Aorta (tissue), 5 donors: ENCODE measurements at regions not wholly inside any gene's neighbourhood (a gene's known extent, or its start where the extent isn't known, plus 50 kb on each side); places are given as distances from the start of the nearest gene placed in this dataset.

Experiments
- ATAC-seq: fragments of 200-7000 bp; cut with Tn5 transposase; one replicate; pipeline ENCODE4 v1.9.1; 2022; ENCODE audit warnings: moderate library complexity; ENCODE audit not compliant: low FRiP score
- DNase-seq, 2 donors: peaks; one replicate each; pipeline ENCODE4 v3.0.0-alpha.2; 2020
- H3K27ac ChIP-seq, 2 donors: one replicate each; pipeline ENCODE4 v1.5.1; 2013; ENCODE audit warnings: low read length in 2 of 2, mild to moderate bottlenecking in 2 of 2, moderate library complexity in 2 of 2, control low read depth in 1 of 2, inconsistent platforms in 1 of 2, low read depth in 1 of 2
- H3K27me3 ChIP-seq, 2 donors: one replicate each; pipeline ENCODE4 v1.6.1; 2013; ENCODE audit warnings: control low read depth in 1 of 2, low read length in 1 of 2, mild to moderate bottlenecking in 1 of 2, moderate library complexity in 1 of 2; ENCODE audit not compliant: insufficient read depth in 2 of 2, control insufficient read depth in 1 of 2
- H3K36me3 ChIP-seq, 2 donors: one replicate each; pipeline ENCODE4 v1.6.1; 2013; ENCODE audit warnings: control low read depth in 1 of 2, low read length in 1 of 2, mild to moderate bottlenecking in 1 of 2; ENCODE audit not compliant: insufficient read depth in 2 of 2, control insufficient read depth in 1 of 2
- H3K4me1 ChIP-seq, 2 donors: one replicate each; pipeline ENCODE4 v1.6.1; 2013; ENCODE audit warnings: low read length in 2 of 2, control low read depth in 1 of 2, mild to moderate bottlenecking in 1 of 2, moderate library complexity in 1 of 2; ENCODE audit not compliant: insufficient read depth in 2 of 2, control insufficient read depth in 1 of 2
- H3K4me3 ChIP-seq, 2 donors: one replicate each; pipeline ENCODE4 v1.5.1; 2013; ENCODE audit warnings: low read length in 2 of 2, control low read depth in 1 of 2, mild to moderate bottlenecking in 1 of 2
- H3K9me3 ChIP-seq: one replicate; pipeline ENCODE4 v1.6.1; 2013; ENCODE audit warnings: mild to moderate bottlenecking, low read length; ENCODE audit not compliant: control insufficient read depth
- WGBS, 2 donors: extraction: QIAGEN DNeasy Blood & Tissue Kit; methylation state at CpG; one replicate each; pipeline ENCODE4 v1.1.7; 2013; 5-methylcytosine and 5-hydroxymethylcytosine counted together
- intact Hi-C, 2 donors: fragments of 100-400 bp; cut with DNase I; formaldehyde crosslinking; loops; one replicate each; pipeline versions ENCODE4 v1.14.2 to v1.15.0; 2022
- donor health status: healthy with polysubstance abuse.
- donor health status: Bipolar disorder and iron deficiency.
- donor health status: DM: no; HTN: no; CAD: no.
- donor health status: DM: no; HTN: no; CAD: no.
- donor health status: DM: yes; HTN: yes; CAD: no.

- no peak for ATAC-seq
Measured at GRCh38 chr18:60862988-60863387, 470.2 kb upstream of the CDH20 start.

GRCh38 chr18:60865801-60866200 lies 467.4 kb upstream of the CDH20 start:
- WGBS, 2 donors: 87 to 92% methylated on average over 2 of the region's 2 CpGs
- H3K4me1 ChIP-seq: no peaks in the 10 kb centered on the region
- no peaks in the 10 kb centered on the region for H3K27me3 ChIP-seq
- no peak for ATAC-seq
- intact Hi-C loops: no loop called here
- no peaks in the 10 kb centered on the region for H3K9me3 ChIP-seq
- no peaks in the 10 kb centered on the region for H3K36me3 ChIP-seq
- DNase-seq: no peak
- no peak overlapping the region for H3K27ac ChIP-seq
- no peak overlapping the region for H3K4me3 ChIP-seq

More at GRCh38 chr18:60862988-60863387, 470.2 kb upstream of the CDH20 start:
- Histone ChIP-seq H3K4me3 (no peak overlapping the region), H3K4me1 (no peaks in the 10 kb centered on the region), H3K9me3 (no peaks in the 10 kb centered on the region), H3K36me3 (no peaks in the 10 kb centered on the region), H3K27me3 (no peaks in the 10 kb centered on the region), H3K27ac (no peak overlapping the region)
- intact Hi-C loops: no loop called here
- DNase-seq: no peak
- WGBS, 2 donors: 69 to 70% methylated on average over 3 of the region's 3 CpGs

- DNase-seq (no peak), ATAC-seq (no peak)
- WGBS, 2 donors: 57 to 66% methylated on average over 2 of the region's 2 CpGs
- Histone ChIP-seq H3K36me3 (no peaks in the 10 kb centered on the region), H3K27ac (no peak overlapping the region), H3K27me3 (no peaks in the 10 kb centered on the region), H3K9me3 (no peaks in the 10 kb centered on the region), H3K4me3 (no peak overlapping the region), H3K4me1 (no peaks in the 10 kb centered on the region)
- intact Hi-C loops: no loop called here
Measured at GRCh38 chr18:60870261-60871153, 462.7 kb upstream of the CDH20 start.

- no peak for ATAC-seq
- intact Hi-C loops: no loop called here
Measured at GRCh38 chr18:60872434-60872833, 460.8 kb upstream of the CDH20 start.

GRCh38 chr18:60873708-60874107 lies 459.5 kb upstream of the CDH20 start:
- H3K27me3 ChIP-seq: no peaks in the 10 kb centered on the region
- no peaks in the 10 kb centered on the region for H3K36me3 ChIP-seq
- H3K27ac ChIP-seq: no peak overlapping the region
- H3K9me3 ChIP-seq: no peaks in the 10 kb centered on the region
- no peak overlapping the region for H3K4me3 ChIP-seq
- intact Hi-C loops: no loop called here
- H3K4me1 ChIP-seq: no peaks in the 10 kb centered on the region
- ATAC-seq: no peak
- no peak for DNase-seq

More at GRCh38 chr18:60872434-60872833, 460.8 kb upstream of the CDH20 start:
- no peaks in the 10 kb centered on the region for H3K4me1 ChIP-seq
- no peaks in the 10 kb centered on the region for H3K36me3 ChIP-seq
- WGBS, 2 donors: 95 to 96% methylated on average over 3 of the region's 3 CpGs
- no peak for DNase-seq
- H3K9me3 ChIP-seq: no peaks in the 10 kb centered on the region
- H3K27ac ChIP-seq: no peak overlapping the region
- no peaks in the 10 kb centered on the region for H3K27me3 ChIP-seq
- H3K4me3 ChIP-seq: no peak overlapping the region

GRCh38 chr18:60875957-60876507 lies 457.2 kb upstream of the CDH20 start:
- WGBS, 2 donors: 94% methylated on average over 6 of the region's 6 CpGs
- H3K4me3 ChIP-seq: no peak overlapping the region
- no peak for DNase-seq
- H3K36me3 ChIP-seq: no peaks in the 10 kb centered on the region
- H3K27me3 ChIP-seq: no peaks in the 10 kb centered on the region
- ATAC-seq: no peak
- H3K9me3 ChIP-seq: no peaks in the 10 kb centered on the region
- H3K27ac ChIP-seq: no peak overlapping the region
- no peaks in the 10 kb centered on the region for H3K4me1 ChIP-seq
- intact Hi-C loops: no loop called here

GRCh38 chr18:60880184-60880583 lies 453.0 kb upstream of the CDH20 start:
- Histone ChIP-seq H3K27me3 (no peaks in the 10 kb centered on the region), H3K27ac (no peak overlapping the region), H3K4me1 (no peaks in the 10 kb centered on the region), H3K4me3 (no peak overlapping the region), H3K9me3 (no peaks in the 10 kb centered on the region), H3K36me3 (no peaks in the 10 kb centered on the region)
- 91 to 94% methylated on average over 2 of the region's 2 CpGs for whole genome bisulfite sequencing, 2 donors
- DNase-seq (no peak), ATAC-seq (no peak)
- intact Hi-C loops: no loop called here

GRCh38 chr18:60883587-60883986 lies 449.6 kb upstream of the CDH20 start:
- no peaks in the 10 kb centered on the region for H3K4me1 ChIP-seq
- DNase-seq (no peak), ATAC-seq (no peak)
- intact Hi-C loops: no loop called here
- H3K27me3 ChIP-seq: no peaks in the 10 kb centered on the region
- H3K27ac ChIP-seq: no peak overlapping the region
- WGBS, 2 donors: 93 to 95% methylated on average over 2 of the region's 2 CpGs
- no peaks in the 10 kb centered on the region for H3K9me3 ChIP-seq
- H3K36me3 ChIP-seq: no peaks in the 10 kb centered on the region
- H3K4me3 ChIP-seq: no peak overlapping the region

GRCh38 chr18:60888071-60888624 lies 445.1 kb upstream of the CDH20 start:
- H3K27me3 ChIP-seq: no peaks in the 10 kb centered on the region
- no peaks in the 10 kb centered on the region for H3K4me1 ChIP-seq
- no peak for DNase-seq
- H3K4me3 ChIP-seq: no peak overlapping the region
- H3K27ac ChIP-seq: no peak overlapping the region
- no peaks in the 10 kb centered on the region for H3K9me3 ChIP-seq
- intact Hi-C loops: no loop called here
- WGBS, 2 donors: 93 to 94% methylated on average over 6 of the region's 6 CpGs
- H3K36me3 ChIP-seq: no peaks in the 10 kb centered on the region
- no peak for ATAC-seq
